HCT116 (cell line): ENCODE measurements at regions not wholly inside any gene's neighbourhood (a gene's known extent, or its start where the extent isn't known, plus 50 kb on each side); places are given as distances from the start of the nearest gene placed in this dataset.

Experiments
- EZH2 ChIP-seq: fragments of 200-600 bp; sonication (generic); IDR thresholded peaks from 2 replicates; pipeline ENCODE4 v1.6.1; 2017; ENCODE audit warnings: antibody characterized with exemption, mixed run types
- EZH2phosphoT487 ChIP-seq: fragments of 200-600 bp; IDR thresholded peaks from 2 replicates; pipeline ENCODE4 v1.6.1; 2018; ENCODE audit warnings: antibody characterized with exemption, borderline replicate concordance
- FOSL1 ChIP-seq: IDR thresholded peaks from 2 replicates; pipeline ENCODE4 v1.6.1; 2012; ENCODE audit warnings: low read depth
- POLR2A ChIP-seq: IDR thresholded peaks from 2 replicates; pipeline ENCODE4 v1.7.0; 2011; ENCODE audit warnings: borderline replicate concordance; ENCODE audit not compliant: insufficient read depth, insufficient read length; ENCODE audit errors: extremely low read depth
- POLR2AphosphoS5 ChIP-seq: IDR thresholded peaks from 2 replicates; pipeline ENCODE4 v1.6.1; 2011; ENCODE audit warnings: mild to moderate bottlenecking, low read depth, low read length, moderate library complexity
- RAD21 ChIP-seq: IDR thresholded peaks from 2 replicates; pipeline ENCODE4 v1.6.1; 2012; ENCODE audit warnings: low read depth, mild to moderate bottlenecking
- TCF7L2 ChIP-seq: IDR thresholded peaks from 2 replicates; pipeline ENCODE4 v1.7.0; 2011; ENCODE audit warnings: borderline replicate concordance, inconsistent platforms; ENCODE audit not compliant: insufficient read depth, insufficient read length; ENCODE audit errors: extremely low read depth
- YY1 ChIP-seq: IDR thresholded peaks from 2 replicates; pipeline ENCODE4 v1.6.1; 2011; ENCODE audit warnings: low read length, low read depth, moderate library complexity, mild to moderate bottlenecking; ENCODE audit not compliant: insufficient replicate concordance; ENCODE audit errors: extremely low read depth
- TF ChIP-seq, protein P1 (sequence below), 3 experiments: fragments of 200-600 bp in 1 of 3; sonication (generic) in 1 of 3; IDR thresholded peaks in 2 of 3; conservative IDR thresholded peaks in 1 of 3; 2 replicates each; pipeline ENCODE4 v1.5.1; 2012 to 2017; ENCODE audit warnings: low read depth in 2 of 3, low read length in 2 of 3, antibody characterized with exemption in 1 of 3, borderline replicate concordance in 1 of 3, control low read depth in 1 of 3, mild to moderate bottlenecking in 1 of 3, mixed read lengths in 1 of 3, mixed run types in 1 of 3, moderate library complexity in 1 of 3; ENCODE audit not compliant: insufficient read depth in 1 of 3
- TF ChIP-seq, protein P2 (sequence below): IDR thresholded peaks from 2 replicates; pipeline ENCODE4 v1.6.1; 2012; ENCODE audit warnings: low read depth
- TF ChIP-seq, protein P3 (sequence below): IDR thresholded peaks from 2 replicates; pipeline ENCODE4 v1.6.1; 2012
- TF ChIP-seq, protein P4 (sequence below): IDR thresholded peaks from 2 replicates; pipeline ENCODE4 v1.6.1; 2011; ENCODE audit warnings: mild to moderate bottlenecking, low read length, moderate library complexity; ENCODE audit not compliant: insufficient replicate concordance; ENCODE audit errors: extremely low read depth
- TF ChIP-seq, protein P5 (sequence below): IDR thresholded peaks from 2 replicates; pipeline ENCODE4 v1.6.1; 2012

DNA sequence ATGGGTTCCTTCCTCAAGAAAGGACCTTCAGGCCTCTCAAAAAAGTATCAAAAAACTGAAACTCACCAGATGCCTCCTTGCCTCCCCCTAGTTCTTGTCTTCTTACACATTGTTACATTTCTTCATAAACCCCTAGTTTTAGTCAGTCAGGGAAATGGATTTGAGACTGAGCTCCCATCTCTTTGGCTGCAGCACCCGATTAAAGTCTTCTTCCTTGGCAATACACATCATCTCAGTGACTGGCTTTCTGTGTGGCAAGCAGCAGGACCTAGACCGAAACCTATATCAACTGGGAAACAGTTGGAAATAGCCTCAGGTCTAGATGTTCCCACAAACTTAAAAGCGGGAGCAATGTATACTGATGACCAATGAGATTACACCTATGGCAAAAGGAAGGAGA lies 512.2 kb upstream of the PKDCC start:
- no peak for TF ChIP-seq POLR2A
- TF ChIP-seq POLR2AphosphoS5, result no peak
- TF ChIP-seq, protein P1, sequence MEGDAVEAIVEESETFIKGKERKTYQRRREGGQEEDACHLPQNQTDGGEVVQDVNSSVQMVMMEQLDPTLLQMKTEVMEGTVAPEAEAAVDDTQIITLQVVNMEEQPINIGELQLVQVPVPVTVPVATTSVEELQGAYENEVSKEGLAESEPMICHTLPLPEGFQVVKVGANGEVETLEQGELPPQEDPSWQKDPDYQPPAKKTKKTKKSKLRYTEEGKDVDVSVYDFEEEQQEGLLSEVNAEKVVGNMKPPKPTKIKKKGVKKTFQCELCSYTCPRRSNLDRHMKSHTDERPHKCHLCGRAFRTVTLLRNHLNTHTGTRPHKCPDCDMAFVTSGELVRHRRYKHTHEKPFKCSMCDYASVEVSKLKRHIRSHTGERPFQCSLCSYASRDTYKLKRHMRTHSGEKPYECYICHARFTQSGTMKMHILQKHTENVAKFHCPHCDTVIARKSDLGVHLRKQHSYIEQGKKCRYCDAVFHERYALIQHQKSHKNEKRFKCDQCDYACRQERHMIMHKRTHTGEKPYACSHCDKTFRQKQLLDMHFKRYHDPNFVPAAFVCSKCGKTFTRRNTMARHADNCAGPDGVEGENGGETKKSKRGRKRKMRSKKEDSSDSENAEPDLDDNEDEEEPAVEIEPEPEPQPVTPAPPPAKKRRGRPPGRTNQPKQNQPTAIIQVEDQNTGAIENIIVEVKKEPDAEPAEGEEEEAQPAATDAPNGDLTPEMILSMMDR (IDR thresholded peaks at IDR 0.05 in 2 of 3, conservative IDR thresholded peaks at IDR 0.05 in 1 of 3; ENCODE audit: borderline replicate concordance in 1 of 3, insufficient read depth in 1 of 3, low read depth in 2 of 3, low read length in 2 of 3), result no peak
- TF ChIP-seq FOSL1, result no peak
- TF ChIP-seq EZH2, result no peak
- TF ChIP-seq, protein P2, sequence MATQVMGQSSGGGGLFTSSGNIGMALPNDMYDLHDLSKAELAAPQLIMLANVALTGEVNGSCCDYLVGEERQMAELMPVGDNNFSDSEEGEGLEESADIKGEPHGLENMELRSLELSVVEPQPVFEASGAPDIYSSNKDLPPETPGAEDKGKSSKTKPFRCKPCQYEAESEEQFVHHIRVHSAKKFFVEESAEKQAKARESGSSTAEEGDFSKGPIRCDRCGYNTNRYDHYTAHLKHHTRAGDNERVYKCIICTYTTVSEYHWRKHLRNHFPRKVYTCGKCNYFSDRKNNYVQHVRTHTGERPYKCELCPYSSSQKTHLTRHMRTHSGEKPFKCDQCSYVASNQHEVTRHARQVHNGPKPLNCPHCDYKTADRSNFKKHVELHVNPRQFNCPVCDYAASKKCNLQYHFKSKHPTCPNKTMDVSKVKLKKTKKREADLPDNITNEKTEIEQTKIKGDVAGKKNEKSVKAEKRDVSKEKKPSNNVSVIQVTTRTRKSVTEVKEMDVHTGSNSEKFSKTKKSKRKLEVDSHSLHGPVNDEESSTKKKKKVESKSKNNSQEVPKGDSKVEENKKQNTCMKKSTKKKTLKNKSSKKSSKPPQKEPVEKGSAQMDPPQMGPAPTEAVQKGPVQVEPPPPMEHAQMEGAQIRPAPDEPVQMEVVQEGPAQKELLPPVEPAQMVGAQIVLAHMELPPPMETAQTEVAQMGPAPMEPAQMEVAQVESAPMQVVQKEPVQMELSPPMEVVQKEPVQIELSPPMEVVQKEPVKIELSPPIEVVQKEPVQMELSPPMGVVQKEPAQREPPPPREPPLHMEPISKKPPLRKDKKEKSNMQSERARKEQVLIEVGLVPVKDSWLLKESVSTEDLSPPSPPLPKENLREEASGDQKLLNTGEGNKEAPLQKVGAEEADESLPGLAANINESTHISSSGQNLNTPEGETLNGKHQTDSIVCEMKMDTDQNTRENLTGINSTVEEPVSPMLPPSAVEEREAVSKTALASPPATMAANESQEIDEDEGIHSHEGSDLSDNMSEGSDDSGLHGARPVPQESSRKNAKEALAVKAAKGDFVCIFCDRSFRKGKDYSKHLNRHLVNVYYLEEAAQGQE, result no peak
- TF ChIP-seq, protein P3, sequence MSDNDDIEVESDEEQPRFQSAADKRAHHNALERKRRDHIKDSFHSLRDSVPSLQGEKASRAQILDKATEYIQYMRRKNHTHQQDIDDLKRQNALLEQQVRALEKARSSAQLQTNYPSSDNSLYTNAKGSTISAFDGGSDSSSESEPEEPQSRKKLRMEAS, result no peak
- no peak for TF ChIP-seq EZH2phosphoT487
- no peak for TF ChIP-seq YY1
- TF ChIP-seq, protein P4, sequence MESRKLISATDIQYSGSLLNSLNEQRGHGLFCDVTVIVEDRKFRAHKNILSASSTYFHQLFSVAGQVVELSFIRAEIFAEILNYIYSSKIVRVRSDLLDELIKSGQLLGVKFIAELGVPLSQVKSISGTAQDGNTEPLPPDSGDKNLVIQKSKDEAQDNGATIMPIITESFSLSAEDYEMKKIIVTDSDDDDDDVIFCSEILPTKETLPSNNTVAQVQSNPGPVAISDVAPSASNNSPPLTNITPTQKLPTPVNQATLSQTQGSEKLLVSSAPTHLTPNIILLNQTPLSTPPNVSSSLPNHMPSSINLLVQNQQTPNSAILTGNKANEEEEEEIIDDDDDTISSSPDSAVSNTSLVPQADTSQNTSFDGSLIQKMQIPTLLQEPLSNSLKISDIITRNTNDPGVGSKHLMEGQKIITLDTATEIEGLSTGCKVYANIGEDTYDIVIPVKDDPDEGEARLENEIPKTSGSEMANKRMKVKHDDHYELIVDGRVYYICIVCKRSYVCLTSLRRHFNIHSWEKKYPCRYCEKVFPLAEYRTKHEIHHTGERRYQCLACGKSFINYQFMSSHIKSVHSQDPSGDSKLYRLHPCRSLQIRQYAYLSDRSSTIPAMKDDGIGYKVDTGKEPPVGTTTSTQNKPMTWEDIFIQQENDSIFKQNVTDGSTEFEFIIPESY, result no peak
- TF ChIP-seq RAD21, result no peak
- TF ChIP-seq, protein P5, sequence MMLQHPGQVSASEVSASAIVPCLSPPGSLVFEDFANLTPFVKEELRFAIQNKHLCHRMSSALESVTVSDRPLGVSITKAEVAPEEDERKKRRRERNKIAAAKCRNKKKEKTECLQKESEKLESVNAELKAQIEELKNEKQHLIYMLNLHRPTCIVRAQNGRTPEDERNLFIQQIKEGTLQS, result no peak
- no peak for TF ChIP-seq TCF7L2
